ENCODE measurements at regions not wholly inside any gene's neighbourhood (a gene's known extent, or its start where the extent isn't known, plus 50 kb on each side); places are given as distances from the start of the nearest gene placed in this dataset.
"Not testable (repeated sequence)": the region's sequence is repeated elsewhere in the genome, so short reads cannot be mapped to it uniquely, and the experiment has no call there.

DNA sequence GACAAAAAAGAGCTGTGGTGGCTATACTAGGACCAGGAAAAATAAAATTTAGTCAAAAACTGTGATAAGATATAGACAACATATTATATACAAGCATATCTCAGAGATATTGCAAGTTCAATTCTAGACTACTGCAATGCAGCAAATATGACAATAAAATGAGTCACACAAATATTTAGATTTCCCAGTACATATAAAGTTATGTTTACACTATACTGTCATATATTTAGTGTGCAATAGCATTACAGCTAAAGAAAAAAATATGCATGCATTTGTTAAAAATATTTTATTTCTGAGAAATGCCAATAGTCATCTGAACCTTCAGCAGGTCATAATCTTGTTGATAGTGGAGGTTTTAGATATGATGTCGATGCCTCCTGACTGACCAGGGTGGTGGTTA lies 72.1 kb downstream of the AKR1C4 start:
- no peak for DNase-seq

DNA sequence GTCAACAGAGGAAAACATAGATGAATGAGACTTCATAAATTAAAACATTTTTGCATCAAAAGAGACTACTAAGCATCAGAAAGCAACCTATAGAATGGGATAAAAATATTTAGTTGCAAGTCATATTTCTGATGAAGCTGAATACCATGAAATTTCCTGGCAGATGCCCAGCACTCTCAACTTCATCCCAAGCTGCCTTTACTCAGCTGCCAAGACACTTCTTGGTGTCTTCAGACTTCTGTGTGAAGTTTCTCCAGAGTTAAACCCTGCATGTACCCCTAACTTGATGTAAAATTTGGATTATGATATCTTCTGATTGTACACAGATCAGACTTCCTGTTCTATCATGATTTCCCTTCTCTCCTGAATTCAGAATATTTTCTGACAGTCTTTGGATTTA lies 73.2 kb downstream of the AKR1C4 start:
- no peak for DNase-seq

DNA sequence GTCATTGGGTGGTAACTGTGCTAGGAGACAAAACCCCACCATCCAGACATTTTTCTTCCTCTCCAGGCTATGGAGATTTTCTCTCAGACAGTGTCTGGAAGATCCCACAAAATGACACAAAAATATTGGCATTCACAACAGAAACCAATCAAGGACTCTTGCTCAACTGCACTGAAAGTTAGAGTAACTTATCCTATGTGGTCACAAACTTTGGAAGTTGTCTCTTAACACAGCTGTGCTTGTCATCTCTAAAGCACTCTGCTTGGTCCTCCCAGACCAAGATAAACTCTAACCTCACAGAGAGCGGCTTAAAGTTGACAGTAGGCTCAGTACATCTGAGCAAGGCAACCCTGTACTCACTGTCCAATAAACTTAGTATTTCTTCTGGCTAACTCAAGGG lies 74.9 kb downstream of the AKR1C4 start:
- no peak for DNase-seq

- no peak for DNase-seq
Measured at GRCh38 chr10:5272065-5272803, 75.6 kb downstream of the AKR1C4 start.

GRCh38 chr10:5274795-5275194 lies 78.2 kb downstream of the AKR1C4 start:
- DNase-seq = no peak

DNA sequence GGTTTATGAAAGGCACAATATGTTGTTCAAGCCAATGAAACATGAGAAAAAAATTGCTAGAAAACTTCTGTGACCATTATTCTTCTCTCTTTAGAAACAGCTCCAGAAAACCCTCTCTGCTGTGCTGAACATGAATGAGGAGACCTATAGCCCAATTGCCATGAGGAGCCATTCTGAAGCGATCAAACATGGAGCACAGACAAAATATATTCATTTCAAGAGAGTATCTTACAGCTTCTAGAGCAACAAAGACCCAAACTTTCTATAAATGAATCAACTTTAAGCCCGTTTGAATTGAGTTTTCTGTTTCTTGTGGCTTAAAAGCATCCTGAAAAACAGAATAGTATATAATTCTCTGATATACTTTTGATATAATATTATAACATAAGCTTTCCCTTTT lies 83.4 kb upstream of the UCN3 start:
- DNase-seq = no peak

DNA sequence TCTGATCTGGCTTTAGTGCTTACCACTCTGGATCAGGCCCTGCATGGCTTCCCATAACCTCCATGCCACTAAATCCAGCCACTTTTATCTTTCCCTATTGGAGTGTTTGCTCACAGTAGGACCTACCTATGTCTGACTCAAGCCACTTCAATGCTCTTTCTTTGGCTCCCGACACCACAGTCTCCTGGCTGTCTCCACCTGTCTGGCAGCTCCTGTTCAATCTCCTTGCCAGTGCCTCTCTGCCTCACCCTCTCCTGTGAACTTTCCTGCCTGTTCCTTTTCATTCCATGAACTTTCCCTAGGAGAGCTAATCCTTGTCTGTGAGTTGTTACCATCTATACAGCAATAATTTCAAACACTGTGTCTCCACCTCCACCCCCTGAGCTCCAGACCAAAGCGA lies 82.6 kb upstream of the UCN3 start:
- no peak for DNase-seq

DNA sequence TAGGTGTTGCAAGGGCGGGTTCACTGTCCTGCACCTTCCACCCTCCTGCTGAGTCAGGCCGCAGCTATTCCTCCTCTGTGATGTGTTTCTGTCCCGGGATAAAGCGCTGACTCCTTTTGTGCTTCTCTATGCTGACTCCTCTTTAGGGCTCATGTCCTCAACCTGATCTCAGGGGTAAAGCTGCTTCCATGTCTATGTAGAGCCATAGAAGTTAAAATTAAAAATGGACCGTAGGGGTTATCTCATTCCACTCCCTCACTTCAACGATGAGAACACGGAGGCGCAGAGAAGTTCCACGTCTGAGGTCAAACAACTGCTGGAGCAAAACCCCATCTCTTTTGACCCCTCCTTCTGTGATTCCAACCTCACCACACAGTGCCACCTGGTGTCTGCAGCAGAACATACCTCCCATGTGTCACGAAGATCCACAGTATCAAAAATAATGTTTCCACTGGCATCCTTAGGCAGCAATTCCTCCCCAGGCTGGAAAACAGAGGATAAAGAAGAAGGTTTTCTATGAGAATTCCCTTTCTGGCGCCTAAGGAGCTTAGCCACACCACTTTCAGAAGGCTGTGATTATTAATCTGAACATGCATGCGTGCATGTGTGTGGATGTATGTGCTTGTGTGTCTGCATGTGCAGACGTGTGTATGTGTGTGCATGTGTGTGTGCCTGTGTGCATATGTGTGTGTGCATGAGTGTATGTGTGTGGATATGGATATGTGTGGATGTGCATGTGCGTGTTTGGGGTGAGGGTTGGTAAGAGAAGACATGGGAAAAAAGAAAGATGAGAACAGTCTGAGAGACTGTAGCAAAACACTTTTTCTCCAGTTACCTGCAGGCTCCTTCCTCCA lies 81.2 kb upstream of the UCN3 start:
- peak; percentile 64 to 67 for DNase-seq

DNA sequence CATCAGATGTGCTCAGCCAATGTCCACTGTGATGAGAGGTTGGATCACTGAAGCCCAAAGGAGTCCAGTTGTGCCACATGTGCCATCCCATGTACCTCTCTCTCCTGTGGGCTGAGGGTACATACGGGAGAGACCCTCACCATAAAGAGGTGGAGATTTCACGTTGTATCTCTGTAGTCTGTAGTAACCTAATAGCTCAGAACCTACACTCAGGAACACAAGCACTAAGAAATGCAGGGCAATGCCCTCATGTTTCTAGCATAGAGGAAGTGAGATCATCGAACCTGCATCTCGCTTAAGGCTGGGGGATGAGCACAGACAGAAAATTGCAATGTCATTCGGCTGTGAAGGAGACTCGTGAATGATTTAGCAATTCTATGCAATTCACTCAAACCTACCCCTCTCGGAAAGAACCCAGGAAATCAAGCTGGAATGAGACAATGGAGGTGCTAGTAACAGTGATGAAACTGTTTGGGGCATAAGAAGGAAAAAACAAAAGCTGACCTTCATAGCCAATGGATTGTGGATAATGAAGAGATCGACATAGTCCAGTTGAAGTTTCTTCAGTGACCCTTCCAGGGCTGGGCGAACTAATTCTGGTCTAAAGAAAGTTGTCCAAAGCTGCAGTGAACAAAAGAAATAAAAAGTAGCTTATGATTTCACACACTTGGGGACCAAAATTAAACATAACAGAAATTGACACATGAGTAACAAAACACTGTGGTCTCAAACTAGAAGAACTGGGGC lies 80.3 kb upstream of the UCN3 start:
- peak; percentile 36 to 66 for DNase-seq

GRCh38 chr10:5285186-5285585 lies 79.6 kb upstream of the UCN3 start:
- no peak for DNase-seq

DNA sequence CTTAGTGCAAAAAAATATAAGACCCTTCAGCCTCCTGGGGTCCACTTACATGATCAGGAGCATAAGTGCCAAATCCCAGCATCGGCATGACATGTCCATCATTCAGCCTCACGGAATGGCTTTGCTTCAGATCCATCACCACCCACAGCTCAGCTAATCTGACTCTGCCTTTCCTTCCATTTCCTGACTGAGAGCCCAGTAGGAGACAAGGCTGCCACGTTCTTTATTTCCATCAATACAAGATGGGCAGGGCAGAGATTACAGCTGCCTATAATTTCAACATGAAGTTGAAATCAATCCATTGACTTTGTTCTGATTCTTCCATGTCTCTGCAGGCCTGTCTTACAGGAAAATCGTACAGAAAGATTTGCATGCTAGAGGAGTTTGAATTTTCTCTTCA lies 76.4 kb upstream of the UCN3 start:
- no peak for DNase-seq

DNA sequence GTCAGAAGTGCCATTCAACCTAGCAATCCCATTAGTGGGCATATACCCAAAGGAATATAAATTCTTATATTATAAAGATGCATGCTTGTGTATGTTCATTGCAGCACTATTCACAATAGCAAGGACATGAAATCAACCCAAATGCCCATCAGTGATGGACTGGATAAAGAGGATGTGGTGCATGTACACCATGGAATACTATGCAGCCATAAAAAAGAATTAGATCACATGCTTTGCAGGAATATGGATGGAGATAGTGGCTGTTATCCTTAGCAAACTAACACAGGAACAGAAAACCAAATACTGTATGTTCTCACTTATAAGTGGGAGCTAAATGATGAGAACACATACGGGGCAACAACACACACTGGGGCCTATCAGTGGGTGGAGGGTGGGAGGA lies 75.5 kb upstream of the UCN3 start:
- not testable (repeated sequence) for DNase-seq

GRCh38 chr10:5291501-5292195 lies 73.1 kb upstream of the UCN3 start:
- DNase-seq = peak; percentile 82 to 86

- DNase-seq = peak; percentile 64 to 67
Measured at GRCh38 chr10:5292196-5292735, 72.5 kb upstream of the UCN3 start.

GRCh38 chr10:5292970-5293369 lies 71.8 kb upstream of the UCN3 start:
- not testable (repeated sequence) for DNase-seq

GRCh38 chr10:5293691-5294550 lies 70.8 kb upstream of the UCN3 start:
- peak; percentile 70 to 79 for DNase-seq

- peak; percentile 62 to 69 for DNase-seq
Measured at GRCh38 chr10:5297466-5297865, 67.3 kb upstream of the UCN3 start.

DNA sequence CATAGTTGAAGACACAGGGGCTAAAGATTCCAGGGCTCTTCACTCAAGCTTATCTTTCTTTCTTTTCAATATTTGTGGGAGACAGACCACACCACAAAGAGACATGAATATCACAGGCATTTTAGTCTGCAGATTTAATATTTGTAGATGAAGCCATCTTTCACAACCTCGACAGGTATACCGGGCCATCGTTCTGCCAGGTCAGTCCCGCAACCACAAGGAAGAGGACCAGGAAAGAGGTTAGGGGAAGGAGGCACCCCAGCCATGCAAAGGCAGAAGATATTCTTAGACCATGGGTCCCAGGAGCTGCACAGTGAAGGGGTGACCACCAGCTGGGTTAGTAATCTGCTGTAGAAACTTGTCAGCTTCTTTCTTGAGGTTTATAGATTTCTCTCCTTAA lies 66.8 kb upstream of the UCN3 start:
- no peak for DNase-seq

DNA sequence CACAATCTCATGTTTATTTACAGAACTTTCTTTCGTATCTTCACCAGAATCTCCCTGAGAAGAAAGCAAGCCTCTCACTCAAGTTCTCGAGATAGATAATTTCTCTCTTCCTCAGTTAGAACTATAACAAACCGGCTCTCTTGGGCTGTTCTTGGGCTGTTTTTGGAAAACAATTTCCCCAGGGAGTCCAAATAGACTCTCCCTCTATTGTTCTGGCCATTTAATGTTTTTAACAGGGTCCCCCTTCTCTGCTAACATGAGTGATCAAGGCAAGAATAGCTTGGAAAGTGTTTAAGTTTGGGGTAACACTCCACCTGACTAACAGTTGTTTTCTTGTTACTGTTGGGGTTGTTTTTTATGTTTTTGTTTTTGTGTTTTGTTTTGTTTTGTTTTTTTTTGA lies 64.8 kb upstream of the UCN3 start:
- no peak for DNase-seq

- no peak for DNase-seq
Measured at GRCh38 chr10:5303504-5303903, 61.3 kb upstream of the UCN3 start.

- DNase-seq = no peak
Measured at GRCh38 chr10:5305374-5305773, 59.4 kb upstream of the UCN3 start.

GRCh38 chr10:5310914-5311313 lies 53.9 kb upstream of the UCN3 start:
- DNase-seq = no peak

Measured in CD4-positive, alpha-beta T cell treated with Interleukin-4 for 1 hour (primary cell).